ENCODE measurements at regions not wholly inside any gene's neighbourhood (a gene's known extent, or its start where the extent isn't known, plus 50 kb on each side); places are given as distances from the start of the nearest gene placed in this dataset.

DNA sequence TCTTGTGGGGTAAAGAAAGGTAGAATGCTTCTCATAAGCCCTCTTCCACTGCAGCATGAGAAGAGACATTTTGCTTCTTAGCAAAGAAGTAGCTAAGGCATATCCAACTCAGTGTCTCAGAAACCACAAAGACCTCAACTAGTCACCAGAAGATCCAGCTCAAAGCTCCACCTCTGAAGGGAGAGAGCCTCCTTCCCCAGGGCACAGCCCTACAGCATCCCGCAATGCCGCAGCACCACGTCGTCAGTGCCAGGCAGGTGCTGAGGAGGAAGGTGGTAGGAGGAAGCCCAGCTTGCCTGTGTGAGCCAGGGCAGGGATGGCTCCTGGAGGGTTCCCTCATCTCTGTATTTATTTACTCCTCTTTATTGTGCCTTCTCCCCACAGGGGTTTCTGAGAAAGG is 385.6 kb upstream of the NPVF start:
- TF ChIP-seq POLR2A (IDR thresholded peaks at IDR 0.05; ENCODE audit: low read length) (no peak), GATA1 (IDR thresholded peaks at IDR 0.05; ENCODE audit: low read depth, low read length) (no peak)

Data from erythroblast (primary cell).